IPS DF 6.9 (cell line): ENCODE measurements at regions not wholly inside any gene's neighbourhood (a gene's known extent, or its start where the extent isn't known, plus 50 kb on each side); places are given as distances from the start of the nearest gene placed in this dataset.

Experiments used
- DNase-seq: peaks from one replicate; pipeline ENCODE4 v3.0.0-alpha.2; 2013; ENCODE audit warnings: low read depth, low spot score
- H3K27ac ChIP-seq: one replicate; pipeline ENCODE4 v1.5.1; 2013; ENCODE audit warnings: low read length, control low read depth
- H3K27me3 ChIP-seq: 2 replicates; pipeline ENCODE4 v1.6.1; 2013; ENCODE audit warnings: mild to moderate bottlenecking, low read length; ENCODE audit not compliant: control insufficient read depth, insufficient read depth
- H3K36me3 ChIP-seq: 2 replicates; pipeline ENCODE4 v1.6.1; 2013; ENCODE audit warnings: low read length; ENCODE audit not compliant: control insufficient read depth, insufficient read depth
- H3K4me1 ChIP-seq: 2 replicates; pipeline ENCODE4 v1.6.1; 2013; ENCODE audit warnings: low read length; ENCODE audit not compliant: control insufficient read depth, insufficient read depth
- H3K4me3 ChIP-seq: 2 replicates; pipeline ENCODE4 v1.5.1; 2013; ENCODE audit warnings: mild to moderate bottlenecking, low read length
- H3K9me3 ChIP-seq: 2 replicates; pipeline ENCODE4 v1.6.1; 2013; ENCODE audit warnings: low read length, inconsistent platforms; ENCODE audit not compliant: control insufficient read depth, insufficient read depth
- WGBS: extraction: QIAGEN DNeasy Blood & Tissue Kit; methylation state at CpG from one replicate; pipeline ENCODE4 v1.1.7; 2013; ENCODE audit warnings: mixed read lengths, missing lambda C conversion rate; ENCODE audit not compliant: insufficient read length, insufficient coverage; 5-methylcytosine and 5-hydroxymethylcytosine counted together

- H3K27ac ChIP-seq: no peak overlapping the region
- no peaks in the 10 kb centered on the region for H3K36me3 ChIP-seq
- H3K27me3 ChIP-seq: no peaks in the 10 kb centered on the region
- H3K9me3 ChIP-seq: no peaks in the 10 kb centered on the region; the same call in 1 of the 2 replicates
- no peaks in the 10 kb centered on the region for H3K4me1 ChIP-seq
- WGBS: no CpG with 5 or more reads among the region's 7 CpGs
- H3K4me3 ChIP-seq: no peak overlapping the region
- no peak for DNase-seq
Observed at GRCh38 chr3:5384557-5385236, 197.2 kb downstream of the EDEM1 start.

GRCh38 chr3:5388091-5388490, 200.6 kb downstream of the EDEM1 start:
- no peaks in the 10 kb centered on the region; the same call in 1 of the 2 replicates for H3K9me3 ChIP-seq
- WGBS: 100% methylated on average over 1 of the region's 1 CpG
- no peaks in the 10 kb centered on the region for H3K27me3 ChIP-seq
- no peak overlapping the region for H3K27ac ChIP-seq
- no peaks in the 10 kb centered on the region for H3K36me3 ChIP-seq
- DNase-seq: no peak
- no peaks in the 10 kb centered on the region for H3K4me1 ChIP-seq
- no peak overlapping the region for H3K4me3 ChIP-seq

- H3K27me3 ChIP-seq: no peaks in the 10 kb centered on the region
- no peaks in the 10 kb centered on the region for H3K36me3 ChIP-seq
- no CpG with 5 or more reads among the region's 4 CpGs for WGBS
- H3K4me1 ChIP-seq: no peaks in the 10 kb centered on the region
- H3K4me3 ChIP-seq: no peak overlapping the region
- no peak overlapping the region for H3K27ac ChIP-seq
- H3K9me3 ChIP-seq: no peaks in the 10 kb centered on the region; the same call in 1 of the 2 replicates
- DNase-seq: no peak
Observed at GRCh38 chr3:5389057-5389456, 201.6 kb downstream of the EDEM1 start.

GRCh38 chr3:5390221-5390620, 202.7 kb downstream of the EDEM1 start:
- no peaks in the 10 kb centered on the region for H3K9me3 ChIP-seq
- no peak overlapping the region for H3K27ac ChIP-seq
- WGBS: no CpG with 5 or more reads among the region's 5 CpGs
- no peaks in the 10 kb centered on the region for H3K36me3 ChIP-seq
- H3K27me3 ChIP-seq: no peaks in the 10 kb centered on the region
- H3K4me3 ChIP-seq: no peak overlapping the region
- H3K4me1 ChIP-seq: no peaks in the 10 kb centered on the region
- DNase-seq: no peak

GRCh38 chr3:5390936-5391625, 203.6 kb downstream of the EDEM1 start:
- H3K27ac ChIP-seq: no peak overlapping the region
- H3K27me3 ChIP-seq: no peaks in the 10 kb centered on the region
- no peak overlapping the region for H3K4me3 ChIP-seq
- no peak for DNase-seq
- no peaks in the 10 kb centered on the region for H3K36me3 ChIP-seq
- H3K4me1 ChIP-seq: no peaks in the 10 kb centered on the region
- H3K9me3 ChIP-seq: no peaks in the 10 kb centered on the region
- no CpG with 5 or more reads among the region's 5 CpGs for WGBS

- H3K27me3 ChIP-seq: no peaks in the 10 kb centered on the region
- no peaks in the 10 kb centered on the region; the same call in 1 of the 2 replicates for H3K9me3 ChIP-seq
- DNase-seq: no peak
Observed at GRCh38 chr3:5401002-5401401, 213.5 kb downstream of the EDEM1 start.

GRCh38 chr3:5404718-5405117, 217.2 kb downstream of the EDEM1 start:
- Histone ChIP-seq H3K4me3 (no peak overlapping the region), H3K4me1 (no peaks in the 10 kb centered on the region), H3K27me3 (no peaks in the 10 kb centered on the region), H3K36me3 (no peaks in the 10 kb centered on the region), H3K27ac (no peak overlapping the region), H3K9me3 (no peaks in the 10 kb centered on the region; the same call in 1 of the 2 replicates)
- DNase-seq: no peak
- WGBS: no CpG with 5 or more reads among the region's 2 CpGs

More at GRCh38 chr3:5401002-5401401, 213.5 kb downstream of the EDEM1 start:
- Histone ChIP-seq H3K4me1 (no peaks in the 10 kb centered on the region), H3K4me3 (no peak overlapping the region), H3K27ac (no peak overlapping the region), H3K36me3 (no peaks in the 10 kb centered on the region)
- no CpG with 5 or more reads among the region's 10 CpGs for WGBS

- WGBS: no CpG with 5 or more reads among the region's 2 CpGs
- no peak for DNase-seq
- Histone ChIP-seq H3K4me1 (no peaks in the 10 kb centered on the region), H3K36me3 (no peaks in the 10 kb centered on the region), H3K27ac (no peak overlapping the region), H3K4me3 (no peak overlapping the region), H3K9me3 (no peaks in the 10 kb centered on the region; the same call in 1 of the 2 replicates), H3K27me3 (no peaks in the 10 kb centered on the region)
Observed at GRCh38 chr3:5411786-5412185, 224.3 kb downstream of the EDEM1 start.

- H3K9me3 ChIP-seq: peaks cover 1% of the 10 kb centered on the region; the same call in 1 of the 2 replicates
- no peak overlapping the region for H3K4me3 ChIP-seq
- no peak for DNase-seq
- H3K27me3 ChIP-seq: no peaks in the 10 kb centered on the region
- H3K36me3 ChIP-seq: no peaks in the 10 kb centered on the region
- H3K4me1 ChIP-seq: no peaks in the 10 kb centered on the region
- no CpG with 5 or more reads among the region's 4 CpGs for WGBS
- H3K27ac ChIP-seq: no peak overlapping the region
Observed at GRCh38 chr3:5423076-5423475, 235.6 kb downstream of the EDEM1 start.

GRCh38 chr3:5423523-5423922, 236.0 kb downstream of the EDEM1 start:
- H3K4me3 ChIP-seq: no peak overlapping the region

More at GRCh38 chr3:5423523-5423922, 236.0 kb downstream of the EDEM1 start:
- no CpG with 5 or more reads among the region's 2 CpGs for WGBS
- H3K27me3 ChIP-seq: no peaks in the 10 kb centered on the region
- no peak for DNase-seq
- H3K9me3 ChIP-seq: peaks cover 3% of the 10 kb centered on the region
- no peaks in the 10 kb centered on the region for H3K36me3 ChIP-seq
- no peak overlapping the region for H3K27ac ChIP-seq
- H3K4me1 ChIP-seq: no peaks in the 10 kb centered on the region
